Neuronal stem cell (in vitro differentiated cells): ENCODE measurements at regions not wholly inside any gene's neighbourhood (a gene's known extent, or its start where the extent isn't known, plus 50 kb on each side); places are given as distances from the start of the nearest gene placed in this dataset.

Source experiments
- DNase-seq: peaks from one replicate; pipeline ENCODE4 v3.0.0-alpha.2; 2013; ENCODE audit warnings: low spot score
- H2AFZ ChIP-seq: one replicate; pipeline ENCODE4 v1.6.1; 2013; ENCODE audit warnings: mild to moderate bottlenecking, low read length, inconsistent platforms
- H2AK5ac ChIP-seq: 2 replicates; pipeline ENCODE4 v1.6.1; 2013; ENCODE audit warnings: low read depth, mild to moderate bottlenecking, inconsistent platforms, low read length, moderate library complexity, mixed read lengths
- H2BK120ac ChIP-seq: 2 replicates; pipeline ENCODE4 v1.6.1; 2013; ENCODE audit warnings: low read depth, mild to moderate bottlenecking, inconsistent platforms, low read length, moderate library complexity, mixed read lengths
- H2BK12ac ChIP-seq: one replicate; pipeline ENCODE4 v1.6.1; 2013; ENCODE audit warnings: low read length, inconsistent platforms
- H2BK15ac ChIP-seq: 2 replicates; pipeline ENCODE4 v1.6.1; 2013; ENCODE audit warnings: mild to moderate bottlenecking, low read length, inconsistent platforms, mixed read lengths
- H2BK5ac ChIP-seq: one replicate; pipeline ENCODE4 v1.6.1; 2013; ENCODE audit warnings: inconsistent platforms, mild to moderate bottlenecking, low read length, moderate library complexity
- H3K14ac ChIP-seq: one replicate; pipeline ENCODE4 v1.6.1; 2013; ENCODE audit warnings: low read length, inconsistent platforms
- H3K18ac ChIP-seq: 2 replicates; pipeline ENCODE4 v1.6.1; 2013; ENCODE audit warnings: low read length, inconsistent platforms
- H3K23ac ChIP-seq: 2 replicates; pipeline ENCODE4 v1.6.1; 2013; ENCODE audit warnings: low read depth, mild to moderate bottlenecking, mixed read lengths, low read length, inconsistent platforms; ENCODE audit not compliant: poor library complexity
- H3K27ac ChIP-seq: replicated peaks from 3 replicates; pipeline ENCODE4 v1.5.1; 2013; ENCODE audit warnings: low read length, inconsistent platforms
- H3K27me3 ChIP-seq, 3 experiments: 2 replicates each; pipeline ENCODE4 v1.6.1; 2013; ENCODE audit warnings: low read length in 3 of 3, mild to moderate bottlenecking in 2 of 3, inconsistent platforms in 1 of 3, low read depth in 1 of 3, mixed read lengths in 1 of 3, moderate library complexity in 1 of 3; ENCODE audit not compliant: control insufficient read depth in 3 of 3, insufficient read depth in 3 of 3
- H3K36me3 ChIP-seq, 2 donors: replicated peaks in 1 of 2; 2 replicates each; pipeline ENCODE4 v1.6.1; 2013; ENCODE audit warnings: low read length in 2 of 2; ENCODE audit not compliant: control insufficient read depth in 2 of 2, insufficient read depth in 2 of 2
- H3K4ac ChIP-seq: 2 replicates; pipeline ENCODE4 v1.6.1; 2013; ENCODE audit warnings: inconsistent platforms, mild to moderate bottlenecking, low read length, moderate library complexity
- H3K4me1 ChIP-seq, 2 donors: 1 replicate in 1 of 2; 2 replicates in 1 of 2; pipeline ENCODE4 v1.6.1; 2013; ENCODE audit warnings: low read length in 2 of 2, low read depth in 1 of 2; ENCODE audit not compliant: control insufficient read depth in 2 of 2, insufficient read depth in 1 of 2
- H3K4me2 ChIP-seq: one replicate; pipeline ENCODE4 v1.6.1; 2013; ENCODE audit warnings: mild to moderate bottlenecking, low read length, inconsistent platforms; ENCODE audit not compliant: insufficient read depth, poor library complexity, severe bottlenecking
- H3K4me3 ChIP-seq, 2 donors: 2 replicates each; pipeline ENCODE4 v1.5.1; 2013; ENCODE audit warnings: low read length in 2 of 2, mild to moderate bottlenecking in 2 of 2, inconsistent platforms in 1 of 2, moderate library complexity in 1 of 2
- H3K79me1 ChIP-seq: one replicate; pipeline ENCODE4 v1.6.1; 2013; ENCODE audit warnings: low read depth, mild to moderate bottlenecking, inconsistent platforms, low read length, moderate library complexity
- H3K9ac ChIP-seq: one replicate; pipeline ENCODE4 v1.6.1; 2013; ENCODE audit warnings: mild to moderate bottlenecking, low read depth, low read length, inconsistent platforms; ENCODE audit not compliant: poor library complexity
- H3K9me3 ChIP-seq, 2 donors: replicated peaks in 1 of 2; 2 replicates each; pipeline versions ENCODE3 to v1.6.1; 2013; ENCODE audit warnings: low read length in 2 of 2, mild to moderate bottlenecking in 2 of 2, inconsistent platforms in 1 of 2, low read depth in 1 of 2, mixed read lengths in 1 of 2, moderate library complexity in 1 of 2; ENCODE audit not compliant: control insufficient read depth in 2 of 2, insufficient read depth in 1 of 2
- H4K8ac ChIP-seq: one replicate; pipeline ENCODE4 v1.6.1; 2013; ENCODE audit warnings: low read depth, mild to moderate bottlenecking, inconsistent platforms, low read length, moderate library complexity
- H4K91ac ChIP-seq: one replicate; pipeline ENCODE4 v1.6.1; 2013; ENCODE audit warnings: low read length, low read depth, mild to moderate bottlenecking, inconsistent platforms; ENCODE audit not compliant: poor library complexity
- WGBS, 2 donors: extraction: QIAGEN DNeasy Blood & Tissue Kit; methylation state at CpG; one replicate each; pipeline ENCODE4 v1.1.7; 2013; ENCODE audit warnings: missing lambda C conversion rate in 2 of 2, mixed read lengths in 1 of 2; ENCODE audit not compliant: insufficient read length in 2 of 2, insufficient replicate concordance in 1 of 2; ENCODE audit errors: extremely low coverage in 2 of 2; 5-methylcytosine and 5-hydroxymethylcytosine counted together

- no peak overlapping the region for H2BK120ac ChIP-seq
- H4K91ac ChIP-seq, result no peak overlapping the region
- H3K9me3 ChIP-seq, result peaks cover 2 to 6% of the 10 kb centered on the region in 2 donors
- H4K8ac ChIP-seq, result no peak overlapping the region
- H3K9ac ChIP-seq, result no peak overlapping the region
- no peak overlapping the region for H3K4me3 ChIP-seq
- H3K4me1 ChIP-seq, result no peaks in the 10 kb centered on the region
- H2BK12ac ChIP-seq, result no peak overlapping the region
- H3K27ac ChIP-seq, result no peak overlapping the region
- no peak overlapping the region for H3K18ac ChIP-seq
- H3K14ac ChIP-seq, result no peak overlapping the region
- no peak overlapping the region for H3K23ac ChIP-seq
- no peaks in the 10 kb centered on the region for H3K27me3 ChIP-seq
- no peak overlapping the region for H2BK15ac ChIP-seq
- H3K4me2 ChIP-seq, result no peak overlapping the region
- DNase-seq, result no peak
- H3K36me3 ChIP-seq, result no peaks in the 10 kb centered on the region
- H3K4ac ChIP-seq, result no peak overlapping the region
- no peak overlapping the region for H2AFZ ChIP-seq
- no CpG with 5 or more reads among the region's 1 CpG for WGBS, 2 donors
- H2BK5ac ChIP-seq, result no peak overlapping the region
- H3K79me1 ChIP-seq, result no peaks in the 10 kb centered on the region
- H2AK5ac ChIP-seq, result no peak overlapping the region
Observed at GRCh38 chr1:189859385-189859977, 618.2 kb downstream of the BRINP3 start.

GRCh38 chr1:189866606-189867005 lies 611.1 kb downstream of the BRINP3 start:
- Histone ChIP-seq H3K36me3 (no peaks in the 10 kb centered on the region), H3K4ac (no peak overlapping the region), H3K18ac (no peak overlapping the region), H3K4me2 (no peak overlapping the region), H2AFZ (no peak overlapping the region), H2AK5ac (no peak overlapping the region), H3K4me3 (no peak overlapping the region), H3K27me3 (no peaks in the 10 kb centered on the region), H3K9me3 (no peaks in the 10 kb centered on the region), H4K91ac (no peak overlapping the region), H2BK12ac (no peak overlapping the region), H2BK15ac (no peak overlapping the region), H2BK5ac (no peak overlapping the region), H3K4me1 (peaks cover 0 to 1% of the 10 kb centered on the region in 2 donors), H3K14ac (no peak overlapping the region), H3K23ac (no peak overlapping the region), H3K9ac (no peak overlapping the region), H4K8ac (no peak overlapping the region), H3K27ac (no peak overlapping the region), H2BK120ac (no peak overlapping the region), H3K79me1 (no peaks in the 10 kb centered on the region)
- DNase-seq, result no peak
- no CpG with 5 or more reads among the region's 1 CpG for WGBS, 2 donors

GRCh38 chr1:189868021-189868420 lies 609.6 kb downstream of the BRINP3 start:
- no peak overlapping the region for H3K18ac ChIP-seq
- no peaks in the 10 kb centered on the region for H3K36me3 ChIP-seq
- no peak overlapping the region for H3K4me3 ChIP-seq
- H3K23ac ChIP-seq, result no peak overlapping the region
- H4K91ac ChIP-seq, result no peak overlapping the region
- no peak overlapping the region for H2BK12ac ChIP-seq
- H2BK15ac ChIP-seq, result no peak overlapping the region
- no peak overlapping the region for H2AK5ac ChIP-seq
- peaks cover 0 to 1% of the 10 kb centered on the region in 2 donors for H3K4me1 ChIP-seq
- no peak overlapping the region for H3K4ac ChIP-seq
- H3K9ac ChIP-seq, result no peak overlapping the region
- no peaks in the 10 kb centered on the region for H3K27me3 ChIP-seq
- H3K4me2 ChIP-seq, result no peak overlapping the region
- no peak overlapping the region for H2BK120ac ChIP-seq
- H3K9me3 ChIP-seq, result no peaks in the 10 kb centered on the region
- DNase-seq, result no peak
- H4K8ac ChIP-seq, result no peak overlapping the region
- no peak overlapping the region for H2BK5ac ChIP-seq
- H3K27ac ChIP-seq, result no peak overlapping the region
- H3K79me1 ChIP-seq, result no peaks in the 10 kb centered on the region
- no peak overlapping the region for H3K14ac ChIP-seq
- no CpG with 5 or more reads among the region's 4 CpGs for WGBS, 2 donors
- peak overlapping the region; percentile 68 for H2AFZ ChIP-seq

GRCh38 chr1:189874715-189875435 lies 602.8 kb downstream of the BRINP3 start:
- Histone ChIP-seq H2BK5ac (no peak overlapping the region), H4K8ac (no peak overlapping the region), H3K14ac (no peak overlapping the region), H3K36me3 (no peaks in the 10 kb centered on the region), H3K27ac (no peak overlapping the region), H3K18ac (no peak overlapping the region), H2BK12ac (no peak overlapping the region), H3K4me1 (peaks cover 0 to 1% of the 10 kb centered on the region in 2 donors), H3K27me3 (no peaks in the 10 kb centered on the region), H3K9ac (no peak overlapping the region), H4K91ac (no peak overlapping the region), H2AFZ (peak overlapping the region; percentile 8), H2AK5ac (no peak overlapping the region), H3K4ac (no peak overlapping the region), H2BK15ac (no peak overlapping the region), H3K79me1 (no peaks in the 10 kb centered on the region), H3K9me3 (no peaks in the 10 kb centered on the region), H3K4me2 (no peak overlapping the region), H3K4me3 (no peak overlapping the region), H3K23ac (no peak overlapping the region), H2BK120ac (no peak overlapping the region)
- no peak for DNase-seq
